ENCODE measurements at regions not wholly inside any gene's neighbourhood (a gene's known extent, or its start where the extent isn't known, plus 50 kb on each side); places are given as distances from the start of the nearest gene placed in this dataset.

GRCh38 chr21:43274022-43274945 lies 105.5 kb downstream of the CRYAA start:
- no peak for DNase-seq (ENCODE audit: low read depth in 1 of 2, low spot score in 2 of 2)
- H3K4me1 ChIP-seq (replicated peaks), result no peaks in the 10 kb centered on the region
- H3K27ac ChIP-seq, result no peak overlapping the region
- peaks cover 15% of the 10 kb centered on the region for H3K27me3 ChIP-seq (replicated peaks)
- H3K9me3 ChIP-seq (replicated peaks), result no peaks in the 10 kb centered on the region
- no peak overlapping the region for H3K4me3 ChIP-seq
- no peaks in the 10 kb centered on the region for H3K36me3 ChIP-seq

GRCh38 chr21:43273708-43274021 lies 104.9 kb downstream of the CRYAA start:
- Histone ChIP-seq H3K36me3 (no peaks in the 10 kb centered on the region), H3K4me3 (no peak overlapping the region), H3K27ac (no peak overlapping the region), H3K4me1 (replicated peaks) (no peaks in the 10 kb centered on the region), H3K27me3 (replicated peaks) (peaks cover 15% of the 10 kb centered on the region), H3K9me3 (replicated peaks) (no peaks in the 10 kb centered on the region)
- DNase-seq (ENCODE audit: low read depth in 1 of 2, low spot score in 2 of 2), result no peak

GRCh38 chr21:43273016-43273707 lies 104.4 kb downstream of the CRYAA start:
- DNase-seq (ENCODE audit: low read depth in 1 of 2, low spot score in 2 of 2), result no peak
- H3K27ac ChIP-seq, result no peak overlapping the region
- H3K4me1 ChIP-seq (replicated peaks), result no peaks in the 10 kb centered on the region
- peaks cover 15% of the 10 kb centered on the region for H3K27me3 ChIP-seq (replicated peaks)
- no peaks in the 10 kb centered on the region for H3K36me3 ChIP-seq
- H3K4me3 ChIP-seq, result no peak overlapping the region
- no peaks in the 10 kb centered on the region for H3K9me3 ChIP-seq (replicated peaks)

- no peak overlapping the region for H3K27ac ChIP-seq
Observed at GRCh38 chr21:43272591-43272990, 103.8 kb downstream of the CRYAA start.

GRCh38 chr21:43271452-43272020 lies 102.7 kb downstream of the CRYAA start:
- Histone ChIP-seq H3K4me3 (no peak overlapping the region), H3K9me3 (replicated peaks) (no peaks in the 10 kb centered on the region), H3K27ac (no peak overlapping the region), H3K27me3 (replicated peaks) (peaks cover 15% of the 10 kb centered on the region), H3K36me3 (no peaks in the 10 kb centered on the region), H3K4me1 (replicated peaks) (no peaks in the 10 kb centered on the region)
- no peak for DNase-seq (ENCODE audit: low read depth in 1 of 2, low spot score in 2 of 2)

More at GRCh38 chr21:43272591-43272990, 103.8 kb downstream of the CRYAA start:
- no peaks in the 10 kb centered on the region for H3K9me3 ChIP-seq (replicated peaks)
- H3K4me3 ChIP-seq, result no peak overlapping the region
- H3K4me1 ChIP-seq (replicated peaks), result no peaks in the 10 kb centered on the region
- DNase-seq (ENCODE audit: low read depth in 1 of 2, low spot score in 2 of 2), result no peak
- H3K36me3 ChIP-seq, result no peaks in the 10 kb centered on the region
- H3K27me3 ChIP-seq (replicated peaks), result peaks cover 15% of the 10 kb centered on the region

- no peak for DNase-seq (ENCODE audit: low read depth in 1 of 2, low spot score in 2 of 2)
- no peaks in the 10 kb centered on the region for H3K4me1 ChIP-seq (replicated peaks)
- peaks cover 15% of the 10 kb centered on the region for H3K27me3 ChIP-seq (replicated peaks)
- no peaks in the 10 kb centered on the region for H3K36me3 ChIP-seq
- H3K4me3 ChIP-seq, result no peak overlapping the region
- no peaks in the 10 kb centered on the region for H3K9me3 ChIP-seq (replicated peaks)
- no peak overlapping the region for H3K27ac ChIP-seq
Observed at GRCh38 chr21:43270800-43271301, 102.0 kb downstream of the CRYAA start.

- no peak for DNase-seq (ENCODE audit: low read depth in 1 of 2, low spot score in 2 of 2)
- no peaks in the 10 kb centered on the region for H3K4me1 ChIP-seq (replicated peaks)
- H3K4me3 ChIP-seq, result no peak overlapping the region
- no peaks in the 10 kb centered on the region for H3K36me3 ChIP-seq
- peaks cover 15% of the 10 kb centered on the region for H3K27me3 ChIP-seq (replicated peaks)
- H3K27ac ChIP-seq, result no peak overlapping the region
- no peaks in the 10 kb centered on the region for H3K9me3 ChIP-seq (replicated peaks)
Observed at GRCh38 chr21:43269957-43270705, 101.3 kb downstream of the CRYAA start.

GRCh38 chr21:43269440-43269839 lies 100.6 kb downstream of the CRYAA start:
- no peaks in the 10 kb centered on the region for H3K36me3 ChIP-seq
- H3K27ac ChIP-seq, result no peak overlapping the region
- no peaks in the 10 kb centered on the region for H3K4me1 ChIP-seq (replicated peaks)
- H3K27me3 ChIP-seq (replicated peaks), result peaks cover 15% of the 10 kb centered on the region
- no peak for DNase-seq (ENCODE audit: low read depth in 1 of 2, low spot score in 2 of 2)
- no peaks in the 10 kb centered on the region for H3K9me3 ChIP-seq (replicated peaks)
- no peak overlapping the region for H3K4me3 ChIP-seq

GRCh38 chr21:43268804-43269186 lies 100.0 kb downstream of the CRYAA start:
- Histone ChIP-seq H3K27me3 (replicated peaks) (peaks cover 12% of the 10 kb centered on the region), H3K36me3 (no peaks in the 10 kb centered on the region), H3K4me1 (replicated peaks) (no peaks in the 10 kb centered on the region), H3K9me3 (replicated peaks) (no peaks in the 10 kb centered on the region), H3K27ac (no peak overlapping the region), H3K4me3 (no peak overlapping the region)
- DNase-seq (ENCODE audit: low read depth in 1 of 2, low spot score in 2 of 2), result no peak

- Histone ChIP-seq H3K27ac (no peak overlapping the region), H3K27me3 (replicated peaks) (peaks cover 12% of the 10 kb centered on the region), H3K9me3 (replicated peaks) (no peaks in the 10 kb centered on the region)
Observed at GRCh38 chr21:43268086-43268803, 99.4 kb downstream of the CRYAA start.

GRCh38 chr21:43267391-43268085 lies 98.7 kb downstream of the CRYAA start:
- no peak overlapping the region for H3K27ac ChIP-seq
- H3K27me3 ChIP-seq (replicated peaks), result peaks cover 12% of the 10 kb centered on the region
- no peaks in the 10 kb centered on the region for H3K9me3 ChIP-seq (replicated peaks)
- no peaks in the 10 kb centered on the region for H3K4me1 ChIP-seq (replicated peaks)
- no peak for DNase-seq (ENCODE audit: low read depth in 1 of 2, low spot score in 2 of 2)
- H3K36me3 ChIP-seq, result no peaks in the 10 kb centered on the region
- no peak overlapping the region for H3K4me3 ChIP-seq

More at GRCh38 chr21:43268086-43268803, 99.4 kb downstream of the CRYAA start:
- H3K4me1 ChIP-seq (replicated peaks), result no peaks in the 10 kb centered on the region
- no peak overlapping the region for H3K4me3 ChIP-seq
- DNase-seq (ENCODE audit: low read depth in 1 of 2, low spot score in 2 of 2), result no peak
- no peaks in the 10 kb centered on the region for H3K36me3 ChIP-seq

- Histone ChIP-seq H3K27ac (no peak overlapping the region), H3K27me3 (replicated peaks) (peaks cover 12% of the 10 kb centered on the region), H3K4me3 (no peak overlapping the region), H3K9me3 (replicated peaks) (no peaks in the 10 kb centered on the region), H3K36me3 (no peaks in the 10 kb centered on the region), H3K4me1 (replicated peaks) (no peaks in the 10 kb centered on the region)
- no peak for DNase-seq (ENCODE audit: low read depth in 1 of 2, low spot score in 2 of 2)
Observed at GRCh38 chr21:43266534-43266933, 97.7 kb downstream of the CRYAA start.
